Psoas muscle (tissue), 7 donors: ENCODE measurements at regions not wholly inside any gene's neighbourhood (a gene's known extent, or its start where the extent isn't known, plus 50 kb on each side); places are given as distances from the start of the nearest gene placed in this dataset.

Source experiments
- ATAC-seq, 4 donors: fragments of 200-7000 bp; cut with Tn5 transposase; one replicate each; pipeline ENCODE4 v1.9.1; 2020; ENCODE audit warnings: moderate library complexity in 3 of 4, mild to moderate bottlenecking in 2 of 4
- DNase-seq, 2 donors: peaks; one replicate each; pipeline ENCODE4 v3.0.0-alpha.2; 2020
- H3K27ac ChIP-seq: fragments of 200-600 bp; one replicate; pipeline ENCODE4 v1.8.0; 2022
- H3K27me3 ChIP-seq, 3 donors: fragments of 200-600 bp in 1 of 3; one replicate each; pipeline versions ENCODE4 v1.6.1 to v1.8.0; 2013 to 2022; ENCODE audit warnings: low read length in 2 of 3, mild to moderate bottlenecking in 2 of 3, moderate library complexity in 1 of 3; ENCODE audit not compliant: insufficient read depth in 3 of 3
- H3K36me3 ChIP-seq, 2 donors: fragments of 200-600 bp in 1 of 2; one replicate each; pipeline versions ENCODE4 v1.6.1 to v1.8.0; 2013 to 2022; ENCODE audit warnings: low read depth in 1 of 2, mild to moderate bottlenecking in 1 of 2, moderate library complexity in 1 of 2; ENCODE audit not compliant: insufficient read depth in 1 of 2
- H3K4me1 ChIP-seq: fragments of 200-600 bp; one replicate; pipeline ENCODE4 v1.8.0; 2022
- H3K4me3 ChIP-seq: fragments of 200-600 bp; one replicate; pipeline ENCODE4 v1.8.0; 2022; ENCODE audit warnings: mild to moderate bottlenecking
- H3K9me3 ChIP-seq: fragments of 200-600 bp; one replicate; pipeline ENCODE4 v1.8.0; 2022
- CTCF ChIP-seq: fragments of 200-600 bp; IDR thresholded peaks from one replicate; pipeline ENCODE4 v1.8.0; 2022; ENCODE audit warnings: antibody characterized with exemption
- WGBS, 3 donors: extraction: QIAGEN DNeasy Blood & Tissue Kit; methylation state at CpG; one replicate each; pipeline versions ENCODE4 v1.1.6 to v1.1.7; 2013; 5-methylcytosine and 5-hydroxymethylcytosine counted together
- intact Hi-C, 2 donors: fragments of 100-400 bp; cut with DNase I; formaldehyde crosslinking; loops; one replicate each; pipeline versions ENCODE4 v1.11.0 to v1.14.2; 2022
- donor health status: healthy with polysubstance abuse.
- donor health status: DM: no; HTN: no; CAD: no; lungs with moderate emphysema.
- donor health status: Bipolar disorder and iron deficiency.
- donor health status: healthy.
- donor health status: DM: yes; HTN: yes; CAD: no.
- donor health status: DM: no; HTN: no; CAD: no.
- donor health status: DM: yes; HTN: yes; CAD: no.

DNA sequence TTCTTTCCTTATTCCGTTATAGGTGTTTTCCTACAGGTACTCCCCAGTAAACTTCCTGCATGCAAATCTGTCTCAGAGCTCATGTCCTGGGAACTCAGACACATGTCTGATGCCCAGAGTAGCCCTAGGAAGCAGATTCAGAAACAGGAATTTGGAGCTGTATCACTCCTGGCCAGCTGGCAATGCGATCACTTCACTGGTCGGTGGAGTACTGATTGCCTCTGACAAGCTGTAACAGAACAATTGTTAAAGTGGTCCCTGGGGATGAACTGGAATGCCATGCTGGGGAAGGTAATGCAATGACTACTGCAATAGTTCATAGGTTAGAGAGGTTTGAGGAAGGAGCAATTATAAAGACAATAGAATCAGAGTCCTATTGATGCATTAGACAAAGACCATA is 131.6 kb upstream of the DOCK10 start:
- H3K4me3 ChIP-seq: no peak overlapping the region
- H3K4me1 ChIP-seq: no peaks in the 10 kb centered on the region
- DNase-seq (no peak), ATAC-seq (no peak)
- H3K27me3 ChIP-seq: no peaks in the 10 kb centered on the region
- intact Hi-C loops: no loop called here
- H3K9me3 ChIP-seq: no peaks in the 10 kb centered on the region
- H3K27ac ChIP-seq: no peak overlapping the region
- TF ChIP-seq CTCF: no peak
- WGBS, 3 donors: 22 to 36% (median 35%) methylated on average over 3 of the region's 3 CpGs
- H3K36me3 ChIP-seq: no peaks in the 10 kb centered on the region

DNA sequence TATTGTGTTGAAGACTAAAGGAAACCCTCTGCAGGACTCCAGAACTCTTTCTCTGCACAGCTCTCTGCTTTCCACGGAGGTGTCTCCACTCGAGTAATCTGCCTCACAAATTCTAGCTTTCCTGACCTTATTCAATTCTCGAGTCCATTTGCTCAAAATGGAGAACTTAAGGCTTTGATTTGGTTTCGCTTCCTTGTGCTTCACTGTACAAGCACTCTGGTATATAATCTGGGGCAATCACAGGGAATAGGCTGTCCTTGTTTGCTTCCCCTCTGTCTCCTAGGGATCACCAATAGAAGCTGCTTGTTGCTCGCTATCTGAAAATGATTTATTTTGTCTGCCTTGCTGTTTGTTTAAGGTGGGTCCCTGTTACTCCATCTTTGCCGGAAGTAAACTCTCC is 129.1 kb upstream of the DOCK10 start:
- no peak for ATAC-seq
- Histone ChIP-seq H3K27ac (no peak overlapping the region), H3K27me3 (no peaks in the 10 kb centered on the region), H3K4me1 (no peaks in the 10 kb centered on the region), H3K4me3 (no peak overlapping the region), H3K36me3 (no peaks in the 10 kb centered on the region), H3K9me3 (no peaks in the 10 kb centered on the region)
- DNase-seq: no peak
- 76 to 91% (median 82%) methylated on average over 6 of the region's 6 CpGs for WGBS, 3 donors
- intact Hi-C loops: no loop called here
- no peak for TF ChIP-seq CTCF

GRCh38 chr2:225170162-225170561 is 127.9 kb upstream of the DOCK10 start:
- Histone ChIP-seq H3K27ac (no peak overlapping the region), H3K9me3 (no peaks in the 10 kb centered on the region), H3K27me3 (no peaks in the 10 kb centered on the region), H3K4me3 (no peak overlapping the region), H3K4me1 (no peaks in the 10 kb centered on the region), H3K36me3 (no peaks in the 10 kb centered on the region)
- DNase-seq (no peak), ATAC-seq (no peak)
- intact Hi-C loops: no loop called here
- WGBS, 3 donors: 70 to 95% (median 79%) methylated on average over 1 of the region's 1 CpG
- no peak for TF ChIP-seq CTCF

DNA sequence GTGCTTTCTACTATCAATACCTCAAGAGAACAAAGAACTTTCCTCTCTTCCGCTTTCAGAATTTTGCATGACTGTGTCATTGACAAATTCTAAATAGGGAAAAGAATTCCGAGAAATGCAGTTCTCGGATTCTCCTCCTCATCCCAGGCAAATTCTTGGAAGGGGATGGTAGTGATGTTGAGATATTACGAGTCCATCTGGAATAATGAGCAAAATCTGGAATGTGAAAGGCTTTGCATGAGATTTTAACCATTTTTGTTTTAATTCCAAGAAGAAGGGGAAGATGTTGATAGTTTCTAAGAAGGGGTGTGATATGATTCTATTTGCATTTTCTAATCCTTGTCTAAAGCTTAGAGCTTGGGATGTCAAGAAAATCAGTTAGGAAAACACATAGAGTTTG is 127.1 kb upstream of the DOCK10 start:
- Histone ChIP-seq H3K4me3 (no peak overlapping the region), H3K27ac (no peak overlapping the region), H3K27me3 (no peaks in the 10 kb centered on the region), H3K9me3 (no peaks in the 10 kb centered on the region), H3K36me3 (no peaks in the 10 kb centered on the region), H3K4me1 (no peaks in the 10 kb centered on the region)
- ATAC-seq (no peak), DNase-seq (no peak)
- intact Hi-C loops: no loop called here
- TF ChIP-seq CTCF: no peak
- WGBS, 3 donors: 49 to 62% (median 60%) methylated on average over 4 of the region's 4 CpGs

GRCh38 chr2:225165052-225165451 is 122.8 kb upstream of the DOCK10 start:
- ATAC-seq: no peak
- H3K4me3 ChIP-seq: no peak overlapping the region
- 56 to 65% (median 62%) methylated on average over 2 of the region's 2 CpGs for WGBS, 3 donors
- H3K36me3 ChIP-seq: no peaks in the 10 kb centered on the region
- no peak overlapping the region for H3K27ac ChIP-seq
- DNase-seq: no peak
- TF ChIP-seq CTCF: no peak
- H3K9me3 ChIP-seq: no peaks in the 10 kb centered on the region
- no peaks in the 10 kb centered on the region for H3K4me1 ChIP-seq
- intact Hi-C loops: no loop called here
- no peaks in the 10 kb centered on the region for H3K27me3 ChIP-seq
